ENCODE measurements at regions not wholly inside any gene's neighbourhood (a gene's known extent, or its start where the extent isn't known, plus 50 kb on each side); places are given as distances from the start of the nearest gene placed in this dataset.
"Not testable (repeated sequence)": the region's sequence is repeated elsewhere in the genome, so short reads cannot be mapped to it uniquely, and the experiment has no call there.

GRCh38 chr16:75780669-75781068 is 54.4 kb upstream of the CPHXL start:
- no peak overlapping the region for H3K4me3 ChIP-seq (ENCODE audit: low read depth, low read length)
- DNase-seq (ENCODE audit: low read depth): no peak

GRCh38 chr16:75781683-75782343 is 55.5 kb upstream of the CPHXL start:
- no peak overlapping the region for H3K4me3 ChIP-seq (ENCODE audit: low read depth, low read length)

GRCh38 chr16:75787440-75787839 is 61.1 kb upstream of the CPHXL start:
- no peak overlapping the region for H3K4me3 ChIP-seq (ENCODE audit: low read depth, low read length)
- DNase-seq (ENCODE audit: low read depth): no peak

More at GRCh38 chr16:75781683-75782343, 55.5 kb upstream of the CPHXL start:
- DNase-seq (ENCODE audit: low read depth): no peak

GRCh38 chr16:75789237-75789636 is 62.9 kb upstream of the CPHXL start:
- DNase-seq (ENCODE audit: low read depth): peak; percentile 3
- no peak overlapping the region for H3K4me3 ChIP-seq (ENCODE audit: low read depth, low read length)

GRCh38 chr16:75792771-75793492 is 66.6 kb upstream of the CPHXL start:
- no peak for DNase-seq (ENCODE audit: low read depth)
- H3K4me3 ChIP-seq (ENCODE audit: low read depth, low read length): no peak overlapping the region

GRCh38 chr16:75793641-75794040 is 67.4 kb upstream of the CPHXL start:
- DNase-seq (ENCODE audit: low read depth): no peak
- no peak overlapping the region for H3K4me3 ChIP-seq (ENCODE audit: low read depth, low read length)

GRCh38 chr16:75794426-75794825 is 68.1 kb upstream of the CPHXL start:
- DNase-seq (ENCODE audit: low read depth): no peak
- H3K4me3 ChIP-seq (ENCODE audit: low read depth, low read length): no peak overlapping the region

- no peak overlapping the region for H3K4me3 ChIP-seq (ENCODE audit: low read depth, low read length)
- DNase-seq (ENCODE audit: low read depth): no peak
Measured at GRCh38 chr16:75798714-75799113, 72.4 kb upstream of the CPHXL start.

- no peak for DNase-seq (ENCODE audit: low read depth)
- H3K4me3 ChIP-seq (ENCODE audit: low read depth, low read length): no peak overlapping the region
Measured at GRCh38 chr16:75801307-75801706, 75.0 kb upstream of the CPHXL start.

- DNase-seq (ENCODE audit: low read depth): no peak
- H3K4me3 ChIP-seq (ENCODE audit: low read depth, low read length): no peak overlapping the region
Measured at GRCh38 chr16:75803753-75804152, 77.5 kb upstream of the CPHXL start.

- no peak overlapping the region for H3K4me3 ChIP-seq (ENCODE audit: low read depth, low read length)
- no peak for DNase-seq (ENCODE audit: low read depth)
Measured at GRCh38 chr16:75804368-75804767, 78.1 kb upstream of the CPHXL start.

GRCh38 chr16:75805946-75806345 is 79.7 kb upstream of the CPHXL start:
- no peak overlapping the region for H3K4me3 ChIP-seq (ENCODE audit: low read depth, low read length)
- DNase-seq (ENCODE audit: low read depth): no peak

- DNase-seq (ENCODE audit: low read depth): no peak
- no peak overlapping the region for H3K4me3 ChIP-seq (ENCODE audit: low read depth, low read length)
Measured at GRCh38 chr16:75806487-75806886, 80.2 kb upstream of the CPHXL start.

- DNase-seq (ENCODE audit: low read depth): no peak
- H3K4me3 ChIP-seq (ENCODE audit: low read depth, low read length): no peak overlapping the region
Measured at GRCh38 chr16:75810342-75810741, 84.1 kb upstream of the CPHXL start.

GRCh38 chr16:75811020-75811634 is 84.8 kb upstream of the CPHXL start:
- no peak overlapping the region for H3K4me3 ChIP-seq (ENCODE audit: low read depth, low read length)
- DNase-seq (ENCODE audit: low read depth): no peak

GRCh38 chr16:75818491-75818890 is 92.2 kb upstream of the CPHXL start:
- DNase-seq (ENCODE audit: low read depth): no peak
- no peak overlapping the region for H3K4me3 ChIP-seq (ENCODE audit: low read depth, low read length)

GRCh38 chr16:75820672-75821071 is 94.4 kb upstream of the CPHXL start:
- DNase-seq (ENCODE audit: low read depth): no peak
- no peak overlapping the region for H3K4me3 ChIP-seq (ENCODE audit: low read depth, low read length)

GRCh38 chr16:75821117-75821516 is 94.8 kb upstream of the CPHXL start:
- no peak for DNase-seq (ENCODE audit: low read depth)

GRCh38 chr16:75825750-75826149 is 99.5 kb upstream of the CPHXL start:
- DNase-seq (ENCODE audit: low read depth); H3K4me3 ChIP-seq (ENCODE audit: low read depth, low read length): not testable (repeated sequence)

More at GRCh38 chr16:75821117-75821516, 94.8 kb upstream of the CPHXL start:
- H3K4me3 ChIP-seq (ENCODE audit: low read depth, low read length): no peak overlapping the region

- not testable (repeated sequence) for H3K4me3 ChIP-seq (ENCODE audit: low read depth, low read length); DNase-seq (ENCODE audit: low read depth)
Measured at GRCh38 chr16:75827372-75828038, 101.2 kb upstream of the CPHXL start.

Data from skeletal muscle cell (primary cell).